Adipocyte (in vitro differentiated cells): ENCODE measurements at regions not wholly inside any gene's neighbourhood (a gene's known extent, or its start where the extent isn't known, plus 50 kb on each side); places are given as distances from the start of the nearest gene placed in this dataset.
"Not testable (repeated sequence)": the region's sequence is repeated elsewhere in the genome, so short reads cannot be mapped to it uniquely, and the experiment has no call there.

Experiments
- DNase-seq: peaks from one replicate; pipeline ENCODE4 v3.0.0-alpha.2; 2015; ENCODE audit warnings: low read depth
- H3K27me3 ChIP-seq: replicated peaks from 2 replicates; pipeline ENCODE4 v1.7.0; 2013; ENCODE audit warnings: mild to moderate bottlenecking, low read length, moderate library complexity; ENCODE audit not compliant: control insufficient read depth, insufficient read depth
- H3K36me3 ChIP-seq: 2 replicates; pipeline ENCODE4 v1.7.0; 2013; ENCODE audit warnings: low read length, mild to moderate bottlenecking, moderate library complexity; ENCODE audit not compliant: control insufficient read depth, insufficient read depth, severe bottlenecking
- H3K4me1 ChIP-seq: 2 replicates; pipeline ENCODE4 v1.7.0; 2013; ENCODE audit warnings: mild to moderate bottlenecking, low read length, moderate library complexity; ENCODE audit not compliant: control insufficient read depth, insufficient read depth
- H3K4me3 ChIP-seq: 2 replicates; pipeline ENCODE4 v1.7.0; 2013; ENCODE audit warnings: mild to moderate bottlenecking, low read length, moderate library complexity
- H3K9ac ChIP-seq: 2 replicates; pipeline ENCODE4 v1.7.0; 2013; ENCODE audit warnings: mild to moderate bottlenecking, low read length, moderate library complexity
- H3K9me3 ChIP-seq: 2 replicates; pipeline ENCODE4 v1.7.0; 2013; ENCODE audit warnings: mild to moderate bottlenecking, low read length, moderate library complexity; ENCODE audit not compliant: control insufficient read depth

- no peak overlapping the region for H3K4me3 ChIP-seq
- DNase-seq = no peak
- H3K27me3 ChIP-seq = no peaks in the 10 kb centered on the region
- H3K36me3 ChIP-seq = no peaks in the 10 kb centered on the region
- peaks cover 8% of the 10 kb centered on the region for H3K9me3 ChIP-seq
- no peak overlapping the region for H3K9ac ChIP-seq
- no peaks in the 10 kb centered on the region for H3K4me1 ChIP-seq
These were observed 329.4 kb upstream of the PPARGC1A start for GRCh38 chr4:24219209-24219608.

GRCh38 chr4:24218566-24218965, 328.7 kb upstream of the PPARGC1A start:
- Histone ChIP-seq H3K4me1 (no peaks in the 10 kb centered on the region), H3K27me3 (no peaks in the 10 kb centered on the region), H3K4me3 (no peak overlapping the region), H3K9me3 (peaks cover 8% of the 10 kb centered on the region), H3K9ac (no peak overlapping the region), H3K36me3 (no peaks in the 10 kb centered on the region)
- no peak for DNase-seq

DNA sequence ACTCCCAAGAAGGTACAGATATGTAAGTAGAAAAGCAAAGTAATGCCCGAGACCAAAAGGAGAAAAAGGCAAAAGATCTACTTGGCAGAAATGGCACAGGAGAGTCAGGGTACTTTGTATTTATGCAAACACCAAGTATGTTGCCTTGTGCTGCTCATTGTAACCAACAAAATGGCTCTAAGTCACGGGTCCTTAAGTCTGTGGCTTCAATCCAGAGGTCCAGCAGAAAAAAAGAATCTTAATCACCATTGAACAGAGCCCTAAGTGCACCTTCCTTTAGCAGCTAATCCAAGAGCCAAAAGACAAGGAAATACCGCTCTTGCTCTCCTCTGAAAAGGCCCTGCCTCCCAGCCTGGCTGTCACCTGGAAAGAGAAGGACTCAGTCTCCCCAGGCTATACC, 324.9 kb upstream of the PPARGC1A start:
- H3K9me3 ChIP-seq = peaks cover 8% of the 10 kb centered on the region
- H3K4me3 ChIP-seq = no peak overlapping the region
- no peak overlapping the region for H3K9ac ChIP-seq
- DNase-seq = no peak
- H3K36me3 ChIP-seq = no peaks in the 10 kb centered on the region
- no peaks in the 10 kb centered on the region for H3K27me3 ChIP-seq
- peaks cover 25% of the 10 kb centered on the region for H3K4me1 ChIP-seq

GRCh38 chr4:24213961-24214360, 324.1 kb upstream of the PPARGC1A start:
- peaks cover 33% of the 10 kb centered on the region for H3K4me1 ChIP-seq
- no peaks in the 10 kb centered on the region for H3K27me3 ChIP-seq
- no peak for DNase-seq
- peaks cover 8% of the 10 kb centered on the region for H3K9me3 ChIP-seq
- no peak overlapping the region for H3K9ac ChIP-seq
- no peaks in the 10 kb centered on the region for H3K36me3 ChIP-seq
- H3K4me3 ChIP-seq = no peak overlapping the region

DNA sequence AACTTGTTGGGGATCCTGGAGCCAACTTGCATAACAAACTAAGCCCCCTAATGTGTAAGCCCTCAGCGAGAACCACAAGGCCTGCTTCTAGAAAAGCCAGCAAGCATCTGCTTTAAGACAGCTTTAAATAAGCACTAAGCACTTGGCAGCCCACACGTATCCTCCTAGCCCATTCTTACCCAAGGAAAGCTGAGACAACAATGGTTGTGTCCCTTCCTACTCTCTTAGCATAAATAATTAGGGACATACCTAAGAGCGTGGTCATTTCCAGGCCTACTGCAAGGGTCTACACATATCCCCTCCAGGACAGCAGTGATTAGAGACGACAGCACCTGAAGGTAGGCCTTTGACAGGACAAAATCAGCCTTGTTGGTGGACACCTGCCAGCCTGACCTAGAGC, 322.8 kb upstream of the PPARGC1A start:
- H3K4me1 ChIP-seq = peaks cover 34% of the 10 kb centered on the region
- no peak overlapping the region for H3K4me3 ChIP-seq
- H3K36me3 ChIP-seq = no peaks in the 10 kb centered on the region
- no peak overlapping the region for H3K9ac ChIP-seq
- H3K27me3 ChIP-seq = no peaks in the 10 kb centered on the region
- H3K9me3 ChIP-seq = no peaks in the 10 kb centered on the region
- DNase-seq = no peak

- H3K9ac ChIP-seq = no peak overlapping the region
- no peak for DNase-seq
- no peak overlapping the region for H3K4me3 ChIP-seq
- no peaks in the 10 kb centered on the region for H3K27me3 ChIP-seq
- no peaks in the 10 kb centered on the region for H3K36me3 ChIP-seq
- H3K4me1 ChIP-seq = peaks cover 34% of the 10 kb centered on the region
- no peaks in the 10 kb centered on the region for H3K9me3 ChIP-seq
These were observed 322.0 kb upstream of the PPARGC1A start for GRCh38 chr4:24211856-24212255.

- H3K4me3 ChIP-seq = peak overlapping the region; percentile 54
- no peaks in the 10 kb centered on the region for H3K36me3 ChIP-seq
- peak; percentile 92 for DNase-seq
- peak overlapping the region; percentile 83 for H3K9ac ChIP-seq
- no peaks in the 10 kb centered on the region for H3K9me3 ChIP-seq
- peaks cover 34% of the 10 kb centered on the region for H3K4me1 ChIP-seq
- H3K27me3 ChIP-seq = no peaks in the 10 kb centered on the region
These were observed 320.6 kb upstream of the PPARGC1A start for GRCh38 chr4:24210332-24210902.

- no peak for DNase-seq
- Histone ChIP-seq H3K4me3 (peak overlapping the region; percentile 13), H3K9me3 (no peaks in the 10 kb centered on the region), H3K36me3 (no peaks in the 10 kb centered on the region), H3K27me3 (no peaks in the 10 kb centered on the region), H3K4me1 (peaks cover 34% of the 10 kb centered on the region), H3K9ac (peak overlapping the region; percentile 72)
These were observed 320.1 kb upstream of the PPARGC1A start for GRCh38 chr4:24209906-24210305.

GRCh38 chr4:24209131-24209530, 319.3 kb upstream of the PPARGC1A start:
- Histone ChIP-seq H3K27me3 (no peaks in the 10 kb centered on the region), H3K9me3 (no peaks in the 10 kb centered on the region), H3K4me3 (no peak overlapping the region), H3K9ac (no peak overlapping the region), H3K36me3 (no peaks in the 10 kb centered on the region), H3K4me1 (peaks cover 37% of the 10 kb centered on the region)
- no peak for DNase-seq

DNA sequence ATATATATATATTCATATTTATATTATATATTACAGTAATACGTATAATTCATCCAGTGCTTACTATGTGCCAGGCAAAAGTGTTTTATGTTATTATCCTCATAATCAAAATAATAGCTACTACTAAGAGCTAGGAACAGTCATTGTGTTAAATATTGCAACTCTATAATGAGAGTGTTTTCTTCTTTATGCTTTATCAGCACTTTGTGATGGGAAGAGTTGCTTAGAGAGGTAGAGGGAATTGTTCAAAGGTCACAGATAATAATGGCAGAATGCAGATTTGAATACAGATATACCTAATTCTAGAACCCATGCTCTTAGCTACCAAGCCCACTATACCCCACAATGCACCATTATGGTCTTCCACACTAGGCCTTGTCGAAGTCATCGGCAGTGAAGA, 318.8 kb upstream of the PPARGC1A start:
- no peak overlapping the region for H3K4me3 ChIP-seq
- peaks cover 42% of the 10 kb centered on the region for H3K4me1 ChIP-seq
- H3K9me3 ChIP-seq = no peaks in the 10 kb centered on the region
- no peaks in the 10 kb centered on the region for H3K27me3 ChIP-seq
- no peak for DNase-seq
- no peak overlapping the region for H3K9ac ChIP-seq
- H3K36me3 ChIP-seq = no peaks in the 10 kb centered on the region

- not testable (repeated sequence) for DNase-seq, H3K9ac ChIP-seq, H3K4me3 ChIP-seq, H3K27me3 ChIP-seq, H3K36me3 ChIP-seq, H3K9me3 ChIP-seq
- H3K4me1 ChIP-seq = peaks cover 16% of the 10 kb centered on the region
These were observed 314.9 kb upstream of the PPARGC1A start for GRCh38 chr4:24204708-24205107.

DNA sequence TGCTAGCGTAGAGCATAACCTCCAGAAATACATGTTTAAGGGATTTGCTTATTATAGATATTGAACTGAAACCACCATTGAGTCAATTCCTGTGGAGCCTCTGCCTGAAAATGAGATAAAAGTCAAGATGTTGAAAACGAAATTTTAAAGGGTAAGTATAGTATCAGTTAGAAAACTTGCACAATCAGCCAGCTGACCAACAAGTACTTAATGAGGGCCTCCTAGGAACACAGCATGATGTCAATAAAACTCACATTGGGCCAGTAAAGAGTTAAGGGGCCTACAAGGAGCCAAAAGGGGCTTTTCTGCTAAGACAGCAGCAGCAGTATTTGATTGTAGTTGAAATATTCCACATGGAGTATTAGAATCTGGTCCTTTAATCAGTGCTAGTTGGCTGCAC, 314.1 kb upstream of the PPARGC1A start:
- Histone ChIP-seq H3K36me3 (no peaks in the 10 kb centered on the region), H3K4me3 (no peak overlapping the region)
- DNase-seq = no peak

More for the DNA sequence above, 314.1 kb upstream of the PPARGC1A start:
- no peaks in the 10 kb centered on the region for H3K9me3 ChIP-seq
- peaks cover 8% of the 10 kb centered on the region for H3K4me1 ChIP-seq
- no peaks in the 10 kb centered on the region for H3K27me3 ChIP-seq
- H3K9ac ChIP-seq = no peak overlapping the region
